Erythroblast (primary cell): ENCODE measurements at regions not wholly inside any gene's neighbourhood (a gene's known extent, or its start where the extent isn't known, plus 50 kb on each side); places are given as distances from the start of the nearest gene placed in this dataset.

Experiments
- GATA1 ChIP-seq: IDR thresholded peaks from 2 replicates; pipeline ENCODE4 v1.6.1; 2011; ENCODE audit warnings: low read depth, mild to moderate bottlenecking, control low read depth, low read length, moderate library complexity
- POLR2A ChIP-seq: IDR thresholded peaks from 2 replicates; pipeline ENCODE4 v1.6.1; 2011; ENCODE audit warnings: mild to moderate bottlenecking, low read length

DNA sequence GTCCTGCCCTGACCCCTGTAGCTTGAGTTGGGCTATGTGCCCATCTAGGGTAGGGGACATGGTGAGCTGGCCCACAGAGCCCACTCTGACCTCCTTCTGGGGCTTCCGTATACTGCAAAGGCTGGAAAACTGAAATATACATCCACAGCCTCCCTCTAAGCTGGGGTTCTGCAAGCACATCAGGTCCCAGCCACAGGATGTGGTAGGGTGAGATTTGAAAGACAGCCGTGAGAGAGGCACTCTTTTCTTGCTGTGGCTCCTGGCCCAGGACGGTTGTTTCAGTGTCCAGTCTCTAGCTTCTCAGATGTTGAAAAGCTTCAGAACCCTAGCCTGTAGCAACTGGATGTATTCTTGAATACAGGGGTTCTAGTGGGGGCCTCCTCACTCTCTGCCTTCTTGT lies 60.1 kb upstream of the ADRB1 start:
- TF ChIP-seq POLR2A, result no peak
- no peak for TF ChIP-seq GATA1
